ENCODE measurements at regions not wholly inside any gene's neighbourhood (a gene's known extent, or its start where the extent isn't known, plus 50 kb on each side); places are given as distances from the start of the nearest gene placed in this dataset.

DNA sequence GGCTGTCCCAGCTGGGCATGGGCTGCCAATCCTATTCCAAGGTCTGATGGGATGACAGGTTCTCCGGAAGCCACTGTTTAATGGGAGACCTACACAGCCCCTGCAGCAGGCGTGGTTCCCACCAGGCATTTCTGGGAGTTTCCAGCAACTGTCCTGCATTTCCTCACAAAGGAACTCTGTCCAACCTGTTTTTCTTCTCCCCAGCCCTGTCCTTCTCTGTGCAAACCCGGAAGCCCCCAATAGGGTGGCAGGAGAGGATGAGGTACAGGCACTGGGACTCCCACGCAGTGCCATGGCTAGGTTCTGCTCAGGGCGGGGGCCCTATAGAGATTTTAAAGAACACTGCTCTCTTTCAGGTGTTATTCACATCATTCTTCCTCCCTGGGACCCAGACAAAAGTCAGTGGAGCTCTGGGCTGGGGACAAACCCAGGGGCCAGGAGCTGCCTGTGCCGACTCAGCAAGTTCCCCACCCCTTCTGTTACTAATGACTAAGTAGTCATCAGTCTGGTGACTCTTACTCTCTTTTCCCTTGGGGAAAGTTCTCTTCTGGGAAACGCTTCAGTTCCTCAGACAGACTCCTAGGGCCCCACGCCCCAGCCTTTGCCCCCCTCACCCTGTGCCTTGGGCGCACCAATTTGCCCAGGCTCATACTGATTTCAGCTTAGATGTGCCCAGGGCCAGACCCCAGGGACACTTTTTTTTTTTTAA lies 97.7 kb downstream of the CD47 start:
- no peak for DNase-seq (ENCODE audit: low read depth in 1 of 2, low spot score in 1 of 2)

DNA sequence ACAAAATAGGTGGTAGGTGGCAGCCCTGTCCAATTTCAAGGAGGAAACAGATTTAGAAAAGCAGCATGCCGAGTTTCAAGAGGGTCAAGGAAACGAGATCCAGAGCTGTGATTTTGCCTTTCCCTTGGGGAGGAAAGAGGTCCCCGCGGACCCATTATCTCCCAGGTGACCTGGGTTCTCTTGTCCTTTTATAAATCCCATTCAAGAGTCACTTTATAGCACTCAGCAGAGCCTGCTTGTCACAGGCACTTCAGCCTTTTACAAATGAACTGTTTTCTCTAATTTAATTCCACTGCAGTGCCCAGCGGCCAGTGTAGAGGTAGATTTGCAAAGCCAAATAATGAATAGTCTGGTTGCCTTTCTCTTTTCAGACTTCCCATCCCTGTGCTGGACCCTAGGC lies 99.9 kb downstream of the CD47 start:
- DNase-seq (ENCODE audit: low read depth in 1 of 2, low spot score in 1 of 2), result no peak

DNA sequence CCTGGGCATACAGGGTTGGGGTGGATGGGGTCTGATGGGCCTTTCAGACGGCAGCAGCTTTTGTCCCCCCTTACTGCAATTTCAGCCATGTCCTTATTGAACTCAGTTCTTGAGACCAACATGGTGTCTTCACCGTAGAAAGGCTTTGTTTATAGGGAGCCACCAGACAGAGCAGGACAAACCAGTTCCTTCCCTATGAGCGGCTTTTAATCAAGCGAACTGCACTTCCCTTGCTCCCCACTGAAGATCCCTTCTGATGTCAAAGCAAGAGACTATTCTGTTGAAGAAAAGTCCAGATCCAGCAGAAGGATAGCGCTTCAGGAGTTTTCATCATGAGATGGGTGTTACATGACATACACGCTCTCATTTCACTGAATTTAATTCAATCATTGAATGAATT lies 100.4 kb downstream of the CD47 start:
- DNase-seq (ENCODE audit: low read depth in 1 of 2, low spot score in 1 of 2), result no peak

DNA sequence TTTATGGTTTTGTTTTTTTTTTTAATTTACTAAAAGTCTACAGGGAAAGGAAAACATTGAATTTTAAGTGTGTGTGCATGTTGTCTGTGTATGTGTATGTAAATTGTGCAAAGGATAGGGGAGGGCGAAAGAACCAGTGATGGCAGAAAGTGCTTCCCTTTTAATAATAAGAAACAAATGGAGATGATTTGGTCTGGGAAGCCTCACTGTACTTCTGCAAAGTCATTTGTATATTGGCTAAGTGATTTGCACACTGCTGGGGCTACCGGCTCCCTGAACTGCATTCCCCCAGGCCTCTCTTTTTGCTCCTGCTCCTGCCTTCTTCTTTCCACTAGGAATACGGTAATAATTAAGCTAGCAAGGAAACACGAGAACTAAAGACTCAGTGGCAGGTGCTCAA lies 101.2 kb downstream of the CD47 start:
- DNase-seq (ENCODE audit: low read depth in 1 of 2, low spot score in 1 of 2), result no peak

DNA sequence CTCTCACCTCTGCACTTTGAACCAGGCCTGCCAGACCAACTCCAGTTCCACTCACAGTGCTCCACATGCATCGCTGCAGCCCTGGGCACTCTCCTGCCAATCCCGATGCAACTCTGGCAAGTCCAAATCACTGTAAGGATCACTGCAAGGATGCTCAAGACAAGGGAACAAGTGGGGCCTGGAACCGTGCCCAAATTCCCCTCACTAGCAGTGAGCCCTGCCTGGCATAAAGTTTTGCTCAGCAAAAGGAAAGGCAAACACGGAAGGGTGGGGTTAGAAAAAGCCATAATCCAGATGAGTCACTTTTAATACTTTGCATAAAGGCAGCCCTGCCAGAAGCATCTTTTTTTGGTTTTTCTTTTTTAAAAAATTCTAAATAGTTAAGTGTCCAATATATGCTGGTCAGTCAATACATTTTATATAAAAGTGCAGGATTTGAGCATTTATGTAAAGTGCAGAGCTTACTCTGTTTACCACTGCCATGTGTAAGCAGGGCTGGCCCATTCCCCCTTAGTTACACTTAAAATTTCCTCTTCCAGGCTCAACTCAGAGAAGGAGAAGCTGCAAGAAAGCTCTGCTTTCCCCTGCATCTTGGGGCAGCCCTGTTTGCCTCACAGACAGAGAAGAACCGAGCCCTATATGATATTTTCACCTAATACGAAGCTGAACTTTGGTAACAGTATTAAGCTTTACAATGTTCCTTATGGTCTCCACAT lies 102.2 kb downstream of the CD47 start:
- DNase-seq (ENCODE audit: low read depth in 1 of 2, low spot score in 1 of 2), result no peak

DNA sequence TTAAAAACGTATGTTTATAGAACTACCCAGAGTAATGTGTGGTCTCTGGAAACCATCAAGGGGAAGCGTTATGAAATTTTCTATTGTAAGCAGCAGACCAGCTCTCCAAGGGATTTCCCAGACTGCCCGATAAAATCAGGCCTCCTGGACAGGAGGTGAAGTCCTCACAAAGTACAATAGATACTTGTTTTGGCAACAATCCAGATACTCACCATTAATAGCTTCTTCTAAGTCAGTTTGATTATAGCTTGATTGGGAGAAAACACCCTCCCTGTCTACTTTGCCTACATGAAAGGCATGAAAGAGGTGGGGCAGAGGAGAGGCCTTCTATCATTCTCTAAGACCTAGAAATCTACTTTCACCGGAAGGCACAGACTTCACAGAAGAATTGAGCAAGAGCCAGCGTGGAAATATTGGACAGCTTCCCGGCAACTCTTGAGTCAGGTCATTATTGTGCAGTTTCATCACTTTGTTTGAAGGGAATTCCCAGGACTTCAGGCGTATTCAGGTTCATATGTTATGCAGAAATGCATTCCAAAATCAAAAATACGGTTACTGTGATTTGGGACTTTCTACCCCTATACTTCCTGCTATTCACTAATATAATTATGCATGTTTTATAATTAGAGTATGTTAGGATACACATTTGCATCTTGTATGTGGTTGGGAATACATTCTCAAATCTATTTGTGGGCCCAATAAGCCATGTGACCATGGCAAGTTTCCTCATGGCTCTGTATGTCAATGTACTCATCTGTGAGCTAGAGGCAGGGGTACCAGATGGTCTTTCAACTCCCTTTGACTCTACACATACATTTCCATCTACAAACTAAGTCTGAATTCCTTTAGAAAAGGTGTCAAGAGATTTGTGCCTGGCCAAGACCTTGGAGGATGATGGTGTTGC lies 103.5 kb downstream of the CD47 start:
- DNase-seq (ENCODE audit: low read depth in 1 of 2, low spot score in 1 of 2), result no peak

DNA sequence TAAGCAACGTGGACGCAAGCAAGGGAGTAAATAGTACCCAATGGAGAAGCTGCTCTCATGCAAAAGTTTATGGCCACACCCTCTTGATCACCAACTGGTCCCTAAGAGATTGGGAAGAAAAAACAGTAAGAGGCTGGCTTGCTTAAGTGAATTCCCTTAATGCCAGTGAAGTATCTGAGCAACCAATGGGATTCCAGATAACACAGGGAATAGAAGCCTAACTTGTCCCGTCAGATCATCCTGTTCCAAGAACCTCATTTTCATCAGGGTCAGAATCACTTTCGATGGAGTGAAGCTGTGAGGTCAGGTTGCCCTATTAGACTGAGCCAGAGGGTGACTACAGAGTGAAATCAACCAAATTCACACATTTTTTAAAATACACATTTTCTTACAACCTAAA lies 104.3 kb downstream of the CD47 start:
- DNase-seq (ENCODE audit: low read depth in 1 of 2, low spot score in 1 of 2), result no peak

DNA sequence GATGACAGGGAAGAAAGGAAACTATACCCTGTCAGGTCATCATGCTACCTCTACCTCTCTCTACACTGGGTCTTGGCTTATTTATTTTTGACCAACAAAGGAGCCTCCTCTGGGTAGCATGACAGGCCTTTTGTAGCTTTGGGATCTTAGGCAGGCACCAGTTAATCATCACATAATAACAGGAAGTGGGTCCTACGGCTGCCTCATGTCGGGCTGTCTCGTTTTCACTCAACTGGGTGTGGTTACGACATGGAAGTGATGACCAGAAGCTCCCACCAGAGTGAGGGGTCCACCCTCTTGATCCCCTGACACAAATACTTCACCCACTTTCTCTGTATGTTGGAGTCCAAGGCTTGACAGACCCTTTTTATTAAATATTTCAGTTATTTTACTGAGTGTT lies 105.3 kb downstream of the CD47 start:
- no peak for DNase-seq (ENCODE audit: low read depth in 1 of 2, low spot score in 1 of 2)

DNA sequence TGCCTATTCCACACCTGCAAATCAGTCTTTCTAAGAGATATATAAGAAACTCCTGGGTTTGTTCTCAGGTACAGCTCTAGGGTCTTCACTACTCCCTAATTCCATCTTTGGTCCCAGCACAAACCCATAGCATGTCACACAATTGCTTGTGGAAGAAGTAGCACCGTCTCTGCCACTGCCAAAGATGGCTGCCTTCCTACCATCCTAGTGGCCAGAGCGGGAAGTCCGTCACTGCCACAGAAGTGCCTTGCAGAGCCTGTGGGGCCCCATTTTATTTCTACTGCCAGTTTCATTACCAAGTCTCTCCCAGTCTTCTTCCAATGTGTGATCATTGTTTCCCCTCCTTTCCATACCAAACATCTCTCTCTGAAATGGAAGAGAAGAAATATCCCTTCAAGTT lies 107.6 kb downstream of the CD47 start:
- no peak for DNase-seq (ENCODE audit: low read depth in 1 of 2, low spot score in 1 of 2)

DNA sequence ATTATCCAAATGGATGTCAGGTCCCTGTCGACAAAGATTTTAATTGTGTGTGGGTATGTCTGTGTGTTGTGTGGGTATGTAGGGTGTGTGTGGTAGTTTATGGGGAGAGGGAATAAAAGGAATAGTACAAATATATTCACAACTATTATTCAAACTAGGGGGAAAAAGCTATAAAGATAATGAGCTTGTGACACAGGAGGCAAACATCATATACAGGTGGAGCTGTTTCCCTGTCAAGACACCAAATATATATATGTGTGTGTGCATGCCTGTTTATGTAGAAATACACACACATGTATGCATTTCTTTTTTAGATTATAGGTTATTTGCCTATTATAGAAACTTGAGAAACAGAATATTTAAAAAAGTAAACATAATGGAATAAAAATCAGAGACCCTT lies 108.7 kb downstream of the CD47 start:
- DNase-seq (ENCODE audit: low read depth in 1 of 2, low spot score in 1 of 2), result no peak

DNA sequence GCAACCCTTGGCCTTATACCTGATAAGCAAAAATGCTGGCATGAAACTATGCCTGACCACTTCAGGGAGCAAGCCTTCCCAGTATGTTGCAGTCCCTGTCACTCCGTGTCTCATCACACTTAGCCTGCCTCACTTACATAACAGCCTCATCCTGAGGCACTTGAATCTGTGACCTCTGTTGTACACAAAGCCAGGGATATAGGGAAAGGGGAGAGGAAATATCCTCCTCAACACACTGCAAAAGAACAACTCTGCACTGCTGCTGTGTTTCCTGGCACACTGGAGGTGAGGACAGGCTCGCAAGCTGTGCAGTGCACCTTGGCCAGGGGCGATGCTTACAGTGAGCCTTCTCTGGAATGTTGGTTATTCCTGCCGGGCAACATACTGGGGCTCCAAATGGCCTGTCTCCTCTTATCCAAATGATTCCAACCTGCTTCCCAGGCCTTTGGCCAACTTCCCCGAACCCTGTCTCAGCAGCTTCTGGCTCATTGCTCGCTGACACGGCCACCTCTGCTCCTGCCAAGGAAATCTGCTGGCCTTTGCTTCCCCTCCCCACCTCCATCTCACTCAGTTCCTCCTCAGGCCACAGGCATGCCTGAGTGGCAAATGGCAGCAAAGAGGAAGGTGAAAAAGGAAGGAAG lies 109.2 kb downstream of the CD47 start:
- DNase-seq (ENCODE audit: low read depth in 1 of 2, low spot score in 1 of 2), result no peak

DNA sequence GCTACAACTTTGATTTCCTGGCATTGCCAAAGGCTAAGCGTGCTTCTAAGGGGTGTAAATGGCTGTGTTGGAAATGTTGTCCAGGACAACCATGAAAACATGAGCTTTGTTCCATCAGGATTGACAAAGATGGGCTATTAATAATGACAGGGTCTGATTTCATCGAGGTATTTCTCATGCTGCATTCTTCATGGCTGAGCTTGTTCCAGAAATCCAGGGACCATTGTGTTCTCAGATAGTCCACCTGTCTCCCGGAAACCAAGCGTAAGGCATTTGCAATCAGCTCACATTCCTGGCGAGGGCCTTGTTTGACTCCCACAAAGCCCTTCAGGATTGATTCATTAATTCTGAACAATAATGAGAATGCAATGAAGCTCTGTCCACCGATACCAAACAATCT lies 111.3 kb downstream of the CD47 start:
- no peak for DNase-seq (ENCODE audit: low read depth in 1 of 2, low spot score in 1 of 2)

DNA sequence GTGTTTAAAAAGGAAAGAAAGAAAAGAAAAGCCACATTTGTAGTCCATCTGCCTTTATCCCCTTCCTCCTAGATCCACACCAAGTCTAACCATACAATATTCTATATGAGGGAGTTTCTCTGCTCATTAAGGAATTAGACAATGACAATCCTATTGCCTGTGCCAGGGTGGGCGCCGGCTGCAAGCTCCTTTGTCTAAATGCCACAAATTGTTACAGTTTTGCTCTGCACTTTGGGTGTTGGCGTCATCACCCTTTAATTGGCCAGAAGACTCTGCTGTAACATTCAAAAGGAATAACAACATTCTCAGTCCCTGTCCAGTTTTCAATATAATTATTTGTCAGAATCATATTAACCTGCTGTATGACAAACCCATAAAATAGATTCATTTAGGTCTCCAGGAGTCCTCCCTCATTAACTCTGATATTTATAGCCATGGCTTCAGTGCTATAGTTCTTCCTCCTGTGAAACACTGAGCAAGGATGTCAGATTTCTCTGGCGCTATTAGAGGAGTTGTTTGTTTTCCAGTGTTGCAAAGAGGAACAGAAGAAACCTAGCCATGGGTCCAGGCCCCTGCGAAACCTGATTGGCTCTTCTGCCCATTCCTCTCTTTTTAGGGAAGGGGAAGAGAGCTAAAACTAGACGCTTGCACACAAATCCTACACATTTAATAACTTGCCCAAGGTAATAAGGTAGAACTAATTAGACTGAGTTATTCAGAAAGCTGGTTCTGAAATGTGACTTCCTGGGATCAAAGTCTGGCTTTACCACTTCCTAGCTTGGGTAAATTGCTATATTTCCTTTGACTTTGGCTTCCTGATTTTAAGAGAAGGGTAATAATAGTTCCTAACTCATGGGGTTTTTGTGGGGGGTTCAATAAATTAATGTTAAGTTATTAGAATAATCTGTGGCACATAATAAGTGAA lies 112.4 kb downstream of the CD47 start:
- no peak for DNase-seq (ENCODE audit: low read depth in 1 of 2, low spot score in 1 of 2)

DNA sequence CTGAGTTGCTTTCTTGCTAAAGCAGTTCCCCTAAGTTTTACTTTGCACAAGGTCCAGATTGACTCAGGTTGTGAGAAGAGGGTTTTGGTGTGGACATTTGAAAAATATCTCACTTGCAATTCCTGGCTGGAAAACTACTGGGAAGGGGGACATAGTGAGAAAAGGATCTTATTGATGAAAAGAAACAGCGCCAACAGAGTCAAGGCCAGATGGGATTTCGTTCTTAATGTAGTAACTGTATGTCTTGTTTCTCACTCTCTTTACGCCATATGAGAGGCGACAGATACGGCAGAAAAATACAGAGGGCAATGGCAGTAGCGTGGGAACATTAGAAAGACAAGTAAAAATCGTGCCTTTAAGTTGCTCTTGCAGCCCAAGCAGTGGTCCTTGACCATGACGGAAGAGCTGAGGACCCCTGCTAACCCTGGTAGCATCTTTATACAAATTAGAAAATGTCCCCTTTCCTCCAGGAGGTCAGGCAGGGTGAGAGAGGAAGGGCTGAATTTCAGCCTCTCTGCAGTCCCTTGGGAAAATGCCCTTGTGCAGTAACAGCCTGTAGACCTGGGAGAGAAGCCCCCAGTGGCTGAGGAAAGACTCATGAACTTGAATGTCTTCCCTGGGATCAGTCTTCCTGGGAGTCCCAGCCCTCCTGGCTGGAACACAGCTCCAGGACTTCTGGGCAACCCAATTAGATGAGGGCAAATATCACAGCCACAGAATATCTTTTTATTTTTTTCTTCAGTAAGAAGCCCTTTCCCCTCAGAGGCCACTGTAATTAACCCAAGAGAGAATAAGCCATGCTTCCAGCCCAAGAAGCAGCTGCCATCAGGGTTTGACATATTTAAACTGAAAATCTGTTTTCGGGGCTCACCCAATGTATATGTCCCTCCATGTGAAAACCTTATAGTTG lies 113.4 kb downstream of the CD47 start:
- DNase-seq (ENCODE audit: low read depth in 1 of 2, low spot score in 1 of 2), result no peak

DNA sequence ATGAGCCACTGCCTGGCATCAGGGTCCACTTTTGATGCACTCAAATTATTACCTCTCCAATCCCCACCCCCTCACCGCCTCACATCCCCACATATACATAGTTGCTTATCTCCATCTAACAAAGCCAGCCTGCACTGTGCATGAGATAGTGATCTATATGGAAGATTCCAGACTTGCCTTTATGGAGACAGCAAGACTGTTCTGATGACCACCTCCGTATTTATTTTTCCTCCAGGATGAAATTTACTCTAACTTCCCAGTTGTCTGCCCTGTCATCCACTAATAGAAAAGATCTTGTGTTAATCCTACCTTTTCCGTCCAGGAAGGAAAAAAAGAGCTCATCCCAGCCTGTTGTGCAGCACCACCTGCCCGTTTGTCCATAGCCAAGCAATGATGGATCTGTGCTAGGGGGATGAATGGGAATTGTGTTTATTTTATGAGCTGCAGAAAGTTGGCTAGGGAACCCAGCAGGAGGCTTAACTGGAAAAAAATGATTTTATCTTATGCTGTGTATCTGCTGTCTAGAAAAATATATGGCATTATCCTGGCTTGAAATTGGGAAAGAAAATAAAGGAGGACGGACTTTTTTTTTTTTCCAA lies 114.5 kb downstream of the CD47 start:
- no peak for DNase-seq (ENCODE audit: low read depth in 1 of 2, low spot score in 1 of 2)

DNA sequence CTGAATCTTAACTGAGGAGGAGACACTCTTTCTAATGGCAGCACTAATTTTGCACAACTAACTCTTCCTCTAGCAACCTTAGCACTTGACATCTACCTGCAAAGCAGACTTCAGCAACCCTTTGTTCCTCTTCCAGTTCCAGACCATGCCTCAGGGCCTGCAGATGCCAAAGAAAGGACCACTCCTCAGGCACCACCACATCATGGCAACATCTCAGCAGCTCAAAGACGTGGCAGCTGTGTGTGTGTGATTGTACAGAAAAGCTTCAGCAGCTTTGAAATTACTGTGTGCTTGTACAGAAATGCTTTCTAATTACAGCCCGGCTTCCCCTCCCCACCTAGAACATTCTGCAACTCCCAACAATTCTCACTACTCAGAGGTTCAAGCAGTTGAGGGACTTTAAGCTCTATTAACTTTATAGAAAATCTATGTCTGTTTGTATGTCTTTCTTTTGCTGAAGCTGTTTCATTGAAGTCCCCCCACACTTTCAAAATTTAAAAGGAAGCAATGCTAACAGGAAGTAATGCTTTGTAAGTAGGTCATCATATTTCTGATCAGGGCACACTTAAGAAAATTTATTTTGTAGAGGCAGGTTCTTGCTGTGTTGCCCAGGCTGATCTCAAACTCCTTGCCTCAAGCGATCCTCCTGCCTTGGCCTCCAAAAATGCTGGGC lies 115.2 kb downstream of the CD47 start:
- no peak for DNase-seq (ENCODE audit: low read depth in 1 of 2, low spot score in 1 of 2)

DNA sequence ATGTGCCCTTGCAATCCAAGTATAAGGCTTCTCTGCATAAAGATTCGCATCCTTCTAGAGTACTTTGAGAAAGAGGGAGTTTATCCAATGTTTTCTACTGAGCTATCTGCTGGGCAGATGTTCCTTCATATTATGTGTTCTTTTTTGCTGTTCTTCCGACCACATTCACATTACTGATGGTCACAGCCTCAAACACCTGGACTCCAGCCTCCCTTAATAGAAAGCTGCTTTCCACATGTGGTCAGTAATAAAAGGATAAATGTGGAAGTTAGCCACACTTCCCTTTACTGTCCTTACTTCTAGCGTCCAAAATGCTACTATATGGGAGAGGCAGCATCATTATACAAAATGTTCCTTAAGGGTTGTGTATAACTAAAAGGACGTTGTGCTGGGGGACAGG lies 116.9 kb downstream of the CD47 start:
- DNase-seq (ENCODE audit: low read depth in 1 of 2, low spot score in 1 of 2), result no peak

DNA sequence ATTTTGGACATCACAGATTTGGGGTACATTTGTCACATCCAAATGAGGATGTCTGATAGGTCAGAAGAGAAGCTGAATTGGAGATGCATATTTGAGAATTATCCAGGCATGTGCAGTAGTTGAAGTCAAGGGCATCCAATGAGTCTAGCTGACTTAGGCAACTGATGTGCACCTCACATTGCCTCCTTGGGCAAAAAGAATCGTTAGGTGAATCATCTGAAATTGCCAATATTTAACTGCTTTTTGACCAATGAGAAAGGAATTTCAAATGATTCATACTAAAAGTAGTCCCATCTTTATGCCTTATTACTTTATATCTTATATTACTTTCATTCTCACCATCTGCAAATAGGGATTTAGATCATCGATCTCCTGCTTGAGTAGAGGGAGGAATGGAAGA lies 117.7 kb downstream of the CD47 start:
- no peak for DNase-seq (ENCODE audit: low read depth in 1 of 2, low spot score in 1 of 2)
